ENCODE measurements at regions not wholly inside any gene's neighbourhood (a gene's known extent, or its start where the extent isn't known, plus 50 kb on each side); places are given as distances from the start of the nearest gene placed in this dataset.

- Histone ChIP-seq H3K36me3 (ENCODE audit: control insufficient read depth, insufficient read depth, low read length) (no peaks in the 10 kb centered on the region), H3K4me3 (replicated peaks; ENCODE audit: low read depth, low read length) (no peak overlapping the region), H3K27me3 (replicated peaks; ENCODE audit: control insufficient read depth, insufficient read depth, low read length) (no peaks in the 10 kb centered on the region)
- DNase-seq (ENCODE audit: extremely low read depth, insufficient read length), result no peak
- no peak for TF ChIP-seq CTCF (IDR thresholded peaks at IDR 0.05; ENCODE audit: insufficient read depth, low read length, poor library complexity, severe bottlenecking)
These were observed 154.8 kb upstream of the ABI3BP start for GRCh38 chr3:101148001-101148400.

- no peak for DNase-seq (ENCODE audit: extremely low read depth, insufficient read length)
- H3K4me3 ChIP-seq (replicated peaks; ENCODE audit: low read depth, low read length), result no peak overlapping the region
- no peaks in the 10 kb centered on the region for H3K27me3 ChIP-seq (replicated peaks; ENCODE audit: control insufficient read depth, insufficient read depth, low read length)
- H3K36me3 ChIP-seq (ENCODE audit: control insufficient read depth, insufficient read depth, low read length), result no peaks in the 10 kb centered on the region
- TF ChIP-seq CTCF (IDR thresholded peaks at IDR 0.05; ENCODE audit: insufficient read depth, low read length, poor library complexity, severe bottlenecking), result no peak
These were observed 153.7 kb upstream of the ABI3BP start for GRCh38 chr3:101146946-101147345.

- no peak overlapping the region for H3K4me3 ChIP-seq (replicated peaks; ENCODE audit: low read depth, low read length)
- H3K36me3 ChIP-seq (ENCODE audit: control insufficient read depth, insufficient read depth, low read length), result no peaks in the 10 kb centered on the region
- no peaks in the 10 kb centered on the region for H3K27me3 ChIP-seq (replicated peaks; ENCODE audit: control insufficient read depth, insufficient read depth, low read length)
- no peak for TF ChIP-seq CTCF (IDR thresholded peaks at IDR 0.05; ENCODE audit: insufficient read depth, low read length, poor library complexity, severe bottlenecking)
- DNase-seq (ENCODE audit: extremely low read depth, insufficient read length), result no peak
These were observed 150.9 kb upstream of the ABI3BP start for GRCh38 chr3:101144105-101144504.

GRCh38 chr3:101143012-101143411, 149.8 kb upstream of the ABI3BP start:
- H3K4me3 ChIP-seq (replicated peaks; ENCODE audit: low read depth, low read length), result no peak overlapping the region
- no peaks in the 10 kb centered on the region for H3K36me3 ChIP-seq (ENCODE audit: control insufficient read depth, insufficient read depth, low read length)

GRCh38 chr3:101142160-101142559, 148.9 kb upstream of the ABI3BP start:
- no peaks in the 10 kb centered on the region for H3K36me3 ChIP-seq (ENCODE audit: control insufficient read depth, insufficient read depth, low read length)

More at GRCh38 chr3:101143012-101143411, 149.8 kb upstream of the ABI3BP start:
- DNase-seq (ENCODE audit: extremely low read depth, insufficient read length), result no peak
- no peaks in the 10 kb centered on the region for H3K27me3 ChIP-seq (replicated peaks; ENCODE audit: control insufficient read depth, insufficient read depth, low read length)
- no peak for TF ChIP-seq CTCF (IDR thresholded peaks at IDR 0.05; ENCODE audit: insufficient read depth, low read length, poor library complexity, severe bottlenecking)

More at GRCh38 chr3:101142160-101142559, 148.9 kb upstream of the ABI3BP start:
- no peak for TF ChIP-seq CTCF (IDR thresholded peaks at IDR 0.05; ENCODE audit: insufficient read depth, low read length, poor library complexity, severe bottlenecking)
- no peaks in the 10 kb centered on the region for H3K27me3 ChIP-seq (replicated peaks; ENCODE audit: control insufficient read depth, insufficient read depth, low read length)
- no peak for DNase-seq (ENCODE audit: extremely low read depth, insufficient read length)
- H3K4me3 ChIP-seq (replicated peaks; ENCODE audit: low read depth, low read length), result no peak overlapping the region

Measured in GM06990 (cell line).